ENCODE measurements at regions not wholly inside any gene's neighbourhood (a gene's known extent, or its start where the extent isn't known, plus 50 kb on each side); places are given as distances from the start of the nearest gene placed in this dataset.

- no peak for DNase-seq (ENCODE audit: low read depth)
- H3K4me3 ChIP-seq (ENCODE audit: low read length), result no peak overlapping the region
- no peak for TF ChIP-seq CTCF (conservative IDR thresholded peaks at IDR 0.05; ENCODE audit: low read depth, low read length)
Measured at GRCh38 chr10:43821103-43821502, 172.4 kb upstream of the ZNF32 start.

GRCh38 chr10:43820663-43821062 is 172.0 kb upstream of the ZNF32 start:
- DNase-seq (ENCODE audit: low read depth), result no peak
- no peak overlapping the region for H3K4me3 ChIP-seq (ENCODE audit: low read length)
- no peak for TF ChIP-seq CTCF (conservative IDR thresholded peaks at IDR 0.05; ENCODE audit: low read depth, low read length)

GRCh38 chr10:43819464-43820230 is 171.0 kb upstream of the ZNF32 start:
- no peak overlapping the region for H3K4me3 ChIP-seq (ENCODE audit: low read length)
- no peak for DNase-seq (ENCODE audit: low read depth)
- no peak for TF ChIP-seq CTCF (conservative IDR thresholded peaks at IDR 0.05; ENCODE audit: low read depth, low read length)

- no peak for DNase-seq (ENCODE audit: low read depth)
- no peak overlapping the region for H3K4me3 ChIP-seq (ENCODE audit: low read length)
- TF ChIP-seq CTCF (conservative IDR thresholded peaks at IDR 0.05; ENCODE audit: low read depth, low read length), result no peak
Measured at GRCh38 chr10:43818687-43819086, 170.0 kb upstream of the ZNF32 start.

GRCh38 chr10:43817368-43817767 is 168.7 kb upstream of the ZNF32 start:
- no peak overlapping the region for H3K4me3 ChIP-seq (ENCODE audit: low read length)
- DNase-seq (ENCODE audit: low read depth), result no peak
- TF ChIP-seq CTCF (conservative IDR thresholded peaks at IDR 0.05; ENCODE audit: low read depth, low read length), result no peak

GRCh38 chr10:43816351-43817321 is 168.0 kb upstream of the ZNF32 start:
- no peak for DNase-seq (ENCODE audit: low read depth)
- TF ChIP-seq CTCF (conservative IDR thresholded peaks at IDR 0.05; ENCODE audit: low read depth, low read length), result no peak
- no peak overlapping the region for H3K4me3 ChIP-seq (ENCODE audit: low read length)
